SJCRH30 (cell line): ENCODE measurements at regions not wholly inside any gene's neighbourhood (a gene's known extent, or its start where the extent isn't known, plus 50 kb on each side); places are given as distances from the start of the nearest gene placed in this dataset.

ENCODE experiments used
- DNase-seq, 2 experiments: peaks; one replicate each; pipeline ENCODE4 v3.0.0-alpha.2; 2015 to 2020
- H3K27ac ChIP-seq: fragments of 250-450 bp; sonication (Bioruptor Pico); 2 replicates; pipeline ENCODE4 v1.5.1; 2020; ENCODE audit warnings: mild to moderate bottlenecking, moderate library complexity
- H3K27me3 ChIP-seq: fragments of 250-450 bp; sonication (Bioruptor Pico); 2 replicates; pipeline ENCODE4 v1.5.1; 2020; ENCODE audit warnings: mild to moderate bottlenecking, moderate library complexity
- H3K36me3 ChIP-seq: fragments of 250-450 bp; sonication (Bioruptor Pico); 2 replicates; pipeline ENCODE4 v1.5.1; 2020; ENCODE audit warnings: mild to moderate bottlenecking, moderate library complexity
- H3K4me1 ChIP-seq: fragments of 250-450 bp; sonication (Bioruptor Pico); 2 replicates; pipeline ENCODE4 v1.5.1; 2020; ENCODE audit warnings: mild to moderate bottlenecking, moderate library complexity
- H3K4me3 ChIP-seq: fragments of 250-450 bp; sonication (Bioruptor Pico); 2 replicates; pipeline ENCODE4 v1.5.1; 2020; ENCODE audit warnings: mild to moderate bottlenecking, moderate library complexity
- H3K9me3 ChIP-seq: fragments of 250-450 bp; sonication (Bioruptor Pico); replicated peaks from 2 replicates; pipeline ENCODE4 v1.5.1; 2020; ENCODE audit warnings: mild to moderate bottlenecking, moderate library complexity

DNA sequence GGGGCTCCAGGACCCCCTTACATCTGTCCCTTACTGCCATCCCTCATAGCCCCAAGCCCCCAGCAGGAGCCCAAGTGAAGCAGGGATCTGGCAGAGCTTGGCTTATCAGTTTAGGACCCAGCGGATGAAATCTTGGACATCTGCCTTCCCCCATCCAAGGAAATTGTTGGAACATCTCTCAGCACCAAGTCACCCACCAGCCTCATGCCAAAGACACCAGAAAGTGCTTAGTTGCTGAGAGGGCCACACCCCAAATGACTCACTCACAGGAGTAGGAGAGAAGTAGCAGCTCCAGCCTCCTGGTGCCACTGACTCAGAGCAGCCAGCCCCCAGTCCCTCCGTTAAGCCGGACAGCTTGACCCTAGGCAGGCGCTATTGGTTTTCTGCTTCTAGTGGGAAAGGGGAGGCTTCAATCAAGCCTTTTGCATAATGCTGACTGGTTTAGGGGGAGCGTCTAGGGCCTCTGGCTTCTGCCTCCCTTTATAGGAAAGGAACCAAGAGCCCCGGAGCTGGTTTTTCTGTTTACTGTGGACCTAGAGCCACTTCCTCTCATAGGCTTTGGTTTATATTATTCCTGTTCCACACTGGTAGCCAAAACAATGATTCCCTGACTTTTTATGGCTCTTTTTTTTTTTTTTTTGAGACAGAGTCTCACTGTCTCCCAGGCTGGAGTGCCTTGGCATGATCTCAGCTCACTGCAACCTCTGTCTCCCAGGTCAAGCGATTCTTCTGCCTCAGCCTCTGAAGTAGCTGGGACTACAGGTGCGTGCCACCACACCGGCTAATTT, 114.2 kb upstream of the IPO9 start:
- H3K36me3 ChIP-seq = peaks cover 39% of the 10 kb centered on the region
- no peaks in the 10 kb centered on the region for H3K27me3 ChIP-seq
- H3K27ac ChIP-seq = peak overlapping the region; percentile 9; the same call in 1 of the 2 replicates
- DNase-seq = peak; percentile 74 to 83
- H3K4me1 ChIP-seq = peaks cover 26% of the 10 kb centered on the region
- H3K9me3 ChIP-seq = no peaks in the 10 kb centered on the region
- no peak overlapping the region for H3K4me3 ChIP-seq

DNA sequence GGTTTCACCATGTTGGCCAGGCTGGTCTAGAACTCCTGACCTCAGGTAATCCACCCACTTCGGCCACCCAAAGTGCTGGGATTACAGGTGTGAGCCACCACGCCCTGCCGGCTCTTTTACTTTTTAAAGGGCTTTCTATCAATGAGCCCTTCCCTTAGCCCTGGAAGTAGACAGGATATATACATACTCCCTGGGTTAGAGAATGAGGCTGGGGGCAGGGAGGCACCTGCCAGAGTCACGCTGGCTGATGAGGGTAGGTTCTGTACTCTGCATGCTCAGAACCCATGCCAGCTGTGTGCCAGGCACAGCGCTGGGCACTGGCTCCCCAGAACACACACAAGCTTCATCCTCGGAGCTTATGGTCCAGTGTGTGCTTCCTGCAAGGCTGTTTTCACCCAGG, 113.6 kb upstream of the IPO9 start:
- Histone ChIP-seq H3K4me1 (peaks cover 31% of the 10 kb centered on the region), H3K9me3 (no peaks in the 10 kb centered on the region), H3K27ac (no peak overlapping the region), H3K27me3 (no peaks in the 10 kb centered on the region), H3K36me3 (peaks cover 40% of the 10 kb centered on the region), H3K4me3 (no peak overlapping the region)
- no peak for DNase-seq

DNA sequence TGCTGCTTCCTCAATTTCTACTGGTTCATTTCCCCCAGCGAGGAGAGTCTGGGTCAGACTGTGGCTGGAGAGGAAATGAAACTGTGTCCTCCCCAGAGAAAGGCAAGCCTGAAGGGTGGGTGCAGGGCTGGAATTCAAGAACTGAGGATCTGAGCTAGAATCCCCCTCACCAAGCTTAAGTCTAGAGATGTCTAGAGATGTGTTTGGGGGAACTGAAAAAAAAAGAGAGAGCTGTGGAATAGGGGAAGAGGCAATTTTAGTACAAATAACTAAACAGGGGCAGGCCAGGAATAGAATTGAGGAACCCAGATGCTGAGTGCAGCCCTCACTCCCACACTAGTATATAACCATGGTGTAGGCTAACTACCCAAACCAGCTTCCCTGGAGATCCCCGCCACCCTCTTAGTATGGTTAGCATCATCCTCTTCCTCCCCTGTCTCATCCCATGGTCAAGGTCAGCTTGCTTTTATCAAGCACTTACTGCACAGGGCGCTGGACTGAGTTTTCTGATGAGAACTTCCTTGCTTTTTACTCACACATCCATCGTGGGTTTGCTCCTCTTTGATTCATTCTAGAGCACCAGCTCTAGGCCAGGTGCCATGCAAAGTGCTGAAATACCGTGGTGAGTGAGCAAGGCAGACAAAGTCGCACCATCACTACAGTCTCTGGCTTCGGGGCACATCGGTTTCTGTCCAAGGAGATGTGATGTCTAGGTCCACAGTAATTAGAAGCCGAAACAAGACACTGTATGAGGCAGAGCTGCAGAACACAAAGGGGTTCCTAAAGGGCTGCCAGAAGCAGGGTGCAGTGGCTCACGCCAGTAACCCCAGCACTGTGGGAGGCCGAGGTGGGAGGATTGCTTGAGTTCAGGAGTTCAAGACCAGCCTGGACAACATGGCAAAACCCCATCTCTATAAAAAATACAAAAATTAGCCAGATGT, 112.9 kb upstream of the IPO9 start:
- DNase-seq = no peak
- Histone ChIP-seq H3K27me3 (no peaks in the 10 kb centered on the region), H3K9me3 (no peaks in the 10 kb centered on the region), H3K27ac (no peak overlapping the region), H3K4me3 (no peak overlapping the region), H3K4me1 (peaks cover 38% of the 10 kb centered on the region), H3K36me3 (peaks cover 43% of the 10 kb centered on the region)

DNA sequence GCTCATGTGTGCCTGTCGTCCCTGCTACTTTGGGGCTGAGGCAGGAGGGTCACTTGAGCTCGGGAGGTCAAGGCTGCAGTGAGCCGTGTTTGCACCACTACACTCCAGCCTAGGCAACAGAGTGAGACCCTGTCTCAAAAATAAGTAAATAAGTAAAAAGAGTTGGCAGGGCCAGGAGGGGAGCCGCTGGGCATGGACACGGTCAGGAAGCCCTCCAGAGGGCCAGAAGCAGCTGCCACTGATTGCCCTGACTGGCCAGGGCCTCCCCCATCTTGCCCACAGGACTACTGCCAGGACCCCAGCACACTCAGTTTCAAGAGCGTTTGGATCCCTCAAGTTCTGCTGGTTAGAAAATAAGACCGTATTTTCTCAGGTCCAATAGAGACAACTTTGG, 112.2 kb upstream of the IPO9 start:
- no peaks in the 10 kb centered on the region for H3K27me3 ChIP-seq
- no peak for DNase-seq
- H3K9me3 ChIP-seq = no peaks in the 10 kb centered on the region
- no peak overlapping the region for H3K4me3 ChIP-seq
- peaks cover 43% of the 10 kb centered on the region for H3K36me3 ChIP-seq
- H3K4me1 ChIP-seq = peaks cover 43% of the 10 kb centered on the region
- no peak overlapping the region for H3K27ac ChIP-seq

DNA sequence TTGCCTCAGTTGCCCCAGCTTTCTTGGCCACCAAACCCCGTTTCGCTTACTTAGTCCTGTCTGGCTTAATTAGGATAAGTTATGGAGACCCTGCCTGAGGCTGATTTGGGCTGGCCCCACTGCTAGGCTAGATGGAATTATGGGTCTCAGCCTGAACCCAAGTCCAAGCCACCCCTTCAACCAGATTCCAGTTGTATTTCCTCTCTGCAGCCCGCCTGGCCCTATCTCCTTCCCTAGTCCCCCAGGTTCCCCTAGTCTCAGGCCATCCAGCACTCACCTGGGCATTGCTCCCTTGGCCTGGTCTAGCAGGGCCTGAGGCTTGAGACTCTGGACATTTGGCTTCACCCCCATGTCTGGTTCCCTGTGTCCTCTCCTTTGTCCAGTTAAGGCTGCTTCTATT, 111.7 kb upstream of the IPO9 start:
- no peaks in the 10 kb centered on the region for H3K27me3 ChIP-seq
- H3K9me3 ChIP-seq = no peaks in the 10 kb centered on the region
- H3K4me1 ChIP-seq = peaks cover 43% of the 10 kb centered on the region
- no peak overlapping the region for H3K27ac ChIP-seq
- H3K36me3 ChIP-seq = peaks cover 46% of the 10 kb centered on the region
- no peak overlapping the region for H3K4me3 ChIP-seq
- no peak for DNase-seq

DNA sequence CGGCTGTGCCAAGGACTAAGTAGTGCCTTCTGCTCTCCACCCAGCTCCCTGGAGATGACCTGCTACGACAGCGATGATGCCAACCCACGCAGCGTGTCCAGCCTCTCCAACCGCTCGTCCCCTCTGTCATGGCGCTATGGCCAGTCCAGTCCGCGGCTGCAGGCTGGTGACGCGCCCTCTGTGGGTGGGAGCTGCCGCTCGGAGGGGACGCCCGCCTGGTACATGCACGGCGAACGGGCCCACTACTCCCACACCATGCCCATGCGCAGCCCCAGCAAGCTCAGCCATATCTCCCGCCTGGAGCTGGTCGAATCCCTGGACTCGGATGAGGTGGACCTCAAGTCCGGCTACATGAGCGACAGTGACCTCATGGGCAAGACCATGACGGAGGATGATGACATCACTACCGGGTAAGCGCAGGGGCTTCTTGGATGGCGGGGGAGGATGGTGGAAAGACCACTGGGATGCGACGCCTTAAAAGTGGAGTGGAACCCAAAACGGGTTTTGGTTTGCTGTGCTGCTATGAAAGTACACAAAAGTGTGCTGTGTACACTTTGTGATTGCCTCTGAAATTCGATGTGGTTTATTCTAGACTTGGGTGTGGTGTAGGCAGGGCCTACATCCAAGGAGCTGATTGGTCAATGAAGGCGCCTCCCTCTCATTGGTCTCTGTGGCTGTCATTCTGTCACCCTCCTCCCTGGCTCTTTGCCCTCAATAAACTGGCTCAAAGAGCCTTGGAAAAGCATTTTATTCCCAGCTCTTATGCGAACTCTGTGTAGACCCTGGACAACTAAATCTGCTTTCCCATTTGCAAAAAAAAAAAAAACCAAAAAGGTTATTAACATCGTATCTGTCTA, 110.4 kb upstream of the IPO9 start:
- Histone ChIP-seq H3K9me3 (no peaks in the 10 kb centered on the region), H3K4me3 (no peak overlapping the region), H3K27ac (no peak overlapping the region), H3K36me3 (peaks cover 44% of the 10 kb centered on the region), H3K27me3 (no peaks in the 10 kb centered on the region), H3K4me1 (peaks cover 39% of the 10 kb centered on the region)
- no peak for DNase-seq

GRCh38 chr1:201719812-201720521, 109.0 kb upstream of the IPO9 start:
- Histone ChIP-seq H3K4me1 (peaks cover 32% of the 10 kb centered on the region), H3K4me3 (no peak overlapping the region), H3K36me3 (peaks cover 43% of the 10 kb centered on the region), H3K9me3 (no peaks in the 10 kb centered on the region), H3K27me3 (no peaks in the 10 kb centered on the region), H3K27ac (no peak overlapping the region)
- peak in 1 of 2 experiments; percentile 31 for DNase-seq

DNA sequence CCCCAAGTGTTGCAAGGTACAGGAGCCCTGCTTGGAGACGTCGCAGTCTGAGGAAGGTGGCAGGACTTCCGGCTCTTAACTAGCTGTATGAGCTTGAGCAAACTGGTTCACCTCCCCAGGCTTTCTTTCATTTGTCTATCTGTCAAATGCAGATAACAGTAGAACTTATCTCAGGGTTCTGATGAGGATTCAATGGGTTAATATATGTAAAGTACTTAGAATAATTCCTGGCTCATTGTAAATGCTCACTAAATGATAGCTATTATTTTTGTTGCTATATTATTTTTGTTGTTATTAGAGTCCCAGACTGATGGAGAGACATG, 108.5 kb upstream of the IPO9 start:
- H3K27me3 ChIP-seq = no peaks in the 10 kb centered on the region
- no peak for DNase-seq
- no peaks in the 10 kb centered on the region for H3K9me3 ChIP-seq
- H3K36me3 ChIP-seq = peaks cover 40% of the 10 kb centered on the region
- H3K27ac ChIP-seq = no peak overlapping the region
- H3K4me3 ChIP-seq = no peak overlapping the region
- peaks cover 32% of the 10 kb centered on the region for H3K4me1 ChIP-seq

- Histone ChIP-seq H3K27ac (no peak overlapping the region), H3K4me3 (no peak overlapping the region), H3K9me3 (no peaks in the 10 kb centered on the region), H3K36me3 (peaks cover 37% of the 10 kb centered on the region), H3K4me1 (peaks cover 32% of the 10 kb centered on the region), H3K27me3 (no peaks in the 10 kb centered on the region)
- DNase-seq = peak in 1 of 2 experiments; percentile 59
Observed at GRCh38 chr1:201721082-201722049, 107.6 kb upstream of the IPO9 start.

GRCh38 chr1:201724039-201724765, 104.8 kb upstream of the IPO9 start:
- Histone ChIP-seq H3K9me3 (no peaks in the 10 kb centered on the region), H3K27ac (no peak overlapping the region), H3K27me3 (no peaks in the 10 kb centered on the region), H3K4me3 (no peak overlapping the region), H3K4me1 (peaks cover 32% of the 10 kb centered on the region), H3K36me3 (peaks cover 14% of the 10 kb centered on the region)
- no peak for DNase-seq

DNA sequence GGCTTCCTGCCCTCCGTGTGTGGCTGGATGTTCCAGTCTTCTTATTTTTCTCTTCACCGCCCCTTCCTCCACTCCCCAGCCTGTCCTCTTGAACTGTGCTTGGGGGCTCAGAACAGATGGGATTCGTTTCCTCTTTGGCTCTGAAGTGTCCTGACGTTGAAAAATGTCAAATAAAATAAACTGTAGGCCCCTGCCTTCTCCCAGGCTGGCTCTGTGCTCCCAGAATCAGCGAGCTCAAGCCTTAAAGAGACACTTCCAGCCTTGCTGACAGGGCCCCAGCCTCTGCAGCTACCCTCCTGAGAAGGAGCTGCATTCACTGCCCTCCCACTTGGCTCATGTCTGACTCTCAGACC, 104.2 kb upstream of the IPO9 start:
- Histone ChIP-seq H3K36me3 (peaks cover 12% of the 10 kb centered on the region), H3K27me3 (no peaks in the 10 kb centered on the region), H3K4me1 (peaks cover 27% of the 10 kb centered on the region), H3K27ac (no peak overlapping the region), H3K4me3 (no peak overlapping the region), H3K9me3 (no peaks in the 10 kb centered on the region)
- DNase-seq = no peak

GRCh38 chr1:201726700-201727099, 102.3 kb upstream of the IPO9 start:
- no peak for DNase-seq
- H3K27ac ChIP-seq = no peak overlapping the region
- H3K9me3 ChIP-seq = no peaks in the 10 kb centered on the region
- H3K27me3 ChIP-seq = no peaks in the 10 kb centered on the region
- H3K36me3 ChIP-seq = peaks cover 7% of the 10 kb centered on the region
- H3K4me1 ChIP-seq = peaks cover 22% of the 10 kb centered on the region
- H3K4me3 ChIP-seq = no peak overlapping the region

DNA sequence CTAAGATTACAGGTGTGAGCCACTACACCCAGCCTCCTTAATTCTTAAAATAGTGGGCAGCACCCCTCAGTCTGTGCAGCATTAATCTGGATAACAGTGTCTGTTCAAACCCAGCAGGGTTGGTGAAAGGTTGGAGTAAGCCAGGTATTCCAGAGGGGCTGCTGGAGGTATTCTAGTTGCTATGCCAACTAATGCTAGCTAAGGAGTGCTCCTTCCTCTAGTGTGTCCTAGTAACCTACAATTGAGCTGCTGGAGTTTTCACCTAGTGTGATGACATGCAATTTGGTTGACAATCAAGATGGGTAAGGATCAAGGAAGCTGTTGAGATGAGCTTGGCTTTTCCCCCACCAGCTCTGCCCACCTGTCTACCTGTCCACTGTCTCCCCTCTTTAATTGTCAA, 100.2 kb upstream of the IPO9 start:
- no peak overlapping the region for H3K4me3 ChIP-seq
- no peaks in the 10 kb centered on the region for H3K9me3 ChIP-seq
- H3K4me1 ChIP-seq = peaks cover 31% of the 10 kb centered on the region
- DNase-seq = no peak
- peaks cover 2% of the 10 kb centered on the region; the same call in 1 of the 2 replicates for H3K36me3 ChIP-seq
- no peaks in the 10 kb centered on the region for H3K27me3 ChIP-seq
- no peak overlapping the region for H3K27ac ChIP-seq
